ENCODE measurements at regions not wholly inside any gene's neighbourhood (a gene's known extent, or its start where the extent isn't known, plus 50 kb on each side); places are given as distances from the start of the nearest gene placed in this dataset.
"Not testable (repeated sequence)": the region's sequence is repeated elsewhere in the genome, so short reads cannot be mapped to it uniquely, and the experiment has no call there.

DNA sequence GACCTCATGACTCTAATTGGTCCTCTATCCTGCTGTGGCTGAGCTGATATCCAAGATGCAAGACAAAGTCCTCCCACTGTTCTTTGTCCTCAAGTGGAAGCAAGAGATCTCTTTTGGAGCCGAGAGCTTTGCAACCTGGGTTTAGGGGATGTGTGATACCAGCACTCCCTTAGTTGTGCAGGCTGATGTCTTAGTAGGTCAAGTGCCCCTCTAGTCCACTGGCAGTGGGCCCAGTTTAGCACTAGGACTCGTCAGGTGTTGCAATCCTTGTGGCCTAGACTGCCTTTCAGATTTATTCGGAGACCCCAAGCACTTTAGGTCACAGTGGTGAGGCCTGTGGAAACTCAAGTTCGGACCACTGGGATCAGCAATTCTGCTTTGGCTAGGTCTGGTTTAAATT lies 64.0 kb downstream of the GPRASP3 start:
- DNase-seq (ENCODE audit: low read depth, low spot score): no peak

DNA sequence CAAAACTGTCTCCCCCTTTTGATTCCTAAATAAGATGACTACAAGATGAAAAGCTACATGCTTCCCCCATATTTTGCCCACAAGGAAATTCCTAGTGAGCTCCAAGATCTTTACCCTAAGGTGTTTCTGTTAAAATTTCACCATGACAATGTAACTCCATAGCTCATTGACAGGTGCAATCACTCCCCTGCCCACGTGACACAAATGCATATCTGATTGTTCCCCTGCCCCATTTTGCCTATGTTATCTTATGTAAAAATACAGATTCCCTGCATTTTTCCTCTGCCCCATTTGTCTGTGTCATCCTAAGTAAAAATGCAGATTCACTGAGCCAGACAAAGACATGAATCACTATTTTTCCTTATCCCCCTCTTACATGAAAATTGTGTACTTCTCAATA lies 66.7 kb downstream of the GPRASP3 start:
- DNase-seq (ENCODE audit: low read depth, low spot score): no peak

DNA sequence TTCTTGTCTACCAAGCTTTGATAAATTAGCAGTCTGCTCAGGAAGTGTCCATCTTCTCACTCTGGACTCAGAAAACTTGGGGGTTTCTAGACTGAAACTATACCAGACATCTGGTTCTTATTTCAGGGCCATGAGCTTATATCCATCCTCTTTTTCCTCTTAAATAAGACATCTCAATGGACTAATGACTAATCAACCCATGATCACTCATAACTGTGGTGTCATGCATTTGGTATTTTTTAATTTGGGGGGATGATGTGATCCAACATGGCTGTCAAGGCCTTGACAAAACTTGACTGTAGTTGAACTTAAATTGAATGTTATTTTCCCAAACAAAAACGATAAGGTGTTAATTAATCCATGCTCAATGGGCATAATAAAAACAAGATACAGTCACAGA lies 87.8 kb downstream of the GPRASP3 start:
- DNase-seq (ENCODE audit: low read depth, low spot score): no peak

DNA sequence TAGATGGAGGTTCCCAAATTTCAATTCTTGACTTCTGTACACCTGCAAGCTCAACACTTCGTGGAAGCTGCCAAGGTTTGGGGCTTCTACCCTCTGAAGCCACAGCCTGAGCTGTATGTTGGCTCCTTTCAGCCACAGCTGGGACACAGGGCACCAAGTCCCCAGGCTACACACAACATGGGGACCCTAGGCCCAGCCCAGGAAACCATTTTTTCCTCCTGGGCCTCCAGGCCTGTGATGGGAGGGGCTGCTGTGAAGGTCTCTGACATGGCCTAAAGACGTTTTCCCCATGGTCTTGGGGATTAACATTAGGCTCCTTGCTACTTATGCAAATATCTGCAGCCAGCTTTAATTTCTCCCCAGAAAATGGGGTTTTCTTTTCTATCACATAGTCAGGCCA lies 97.7 kb downstream of the GPRASP3 start:
- DNase-seq (ENCODE audit: low read depth, low spot score): not testable (repeated sequence)

DNA sequence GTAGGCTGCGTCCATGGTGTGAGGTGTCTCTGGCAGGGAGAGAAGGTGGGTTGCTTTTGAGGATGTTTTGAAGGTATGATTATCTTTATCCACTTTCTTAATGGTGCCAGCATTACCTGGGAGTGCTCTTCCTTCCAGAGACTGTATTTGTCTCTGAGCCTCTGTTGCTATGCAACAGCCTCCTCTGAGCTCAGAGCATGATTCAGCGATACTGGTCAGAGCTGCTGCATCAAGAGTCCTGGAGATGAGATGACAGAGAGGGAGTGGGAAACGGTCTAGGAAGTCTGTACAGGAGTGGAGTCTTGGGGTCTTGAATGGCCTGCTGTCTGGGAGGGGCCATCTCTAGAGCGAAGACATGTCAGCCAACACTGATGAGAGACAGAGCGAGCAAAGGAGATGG lies 104.4 kb upstream of the RAB40AL start:
- peak; percentile 54 for DNase-seq (ENCODE audit: low read depth, low spot score)

DNA sequence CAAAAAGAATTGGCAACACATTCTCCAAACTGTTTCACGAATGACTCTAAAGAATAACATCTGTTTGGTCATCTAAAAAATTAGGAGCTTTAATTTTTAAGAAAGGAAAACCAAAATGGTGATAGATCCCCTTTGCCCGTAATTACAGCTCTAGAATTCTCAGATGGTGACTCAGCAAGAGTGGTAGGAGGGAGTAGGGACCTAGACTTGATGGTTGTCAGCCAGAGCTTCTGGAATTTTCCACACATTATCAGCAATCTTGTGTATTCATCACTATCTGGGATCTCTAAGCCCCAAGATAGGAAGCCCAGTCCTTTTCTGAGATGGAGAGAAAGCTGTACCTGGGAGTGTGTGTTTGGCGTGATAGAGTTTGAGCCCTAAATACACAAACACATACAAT lies 103.9 kb upstream of the RAB40AL start:
- DNase-seq (ENCODE audit: low read depth, low spot score): peak; percentile 10

DNA sequence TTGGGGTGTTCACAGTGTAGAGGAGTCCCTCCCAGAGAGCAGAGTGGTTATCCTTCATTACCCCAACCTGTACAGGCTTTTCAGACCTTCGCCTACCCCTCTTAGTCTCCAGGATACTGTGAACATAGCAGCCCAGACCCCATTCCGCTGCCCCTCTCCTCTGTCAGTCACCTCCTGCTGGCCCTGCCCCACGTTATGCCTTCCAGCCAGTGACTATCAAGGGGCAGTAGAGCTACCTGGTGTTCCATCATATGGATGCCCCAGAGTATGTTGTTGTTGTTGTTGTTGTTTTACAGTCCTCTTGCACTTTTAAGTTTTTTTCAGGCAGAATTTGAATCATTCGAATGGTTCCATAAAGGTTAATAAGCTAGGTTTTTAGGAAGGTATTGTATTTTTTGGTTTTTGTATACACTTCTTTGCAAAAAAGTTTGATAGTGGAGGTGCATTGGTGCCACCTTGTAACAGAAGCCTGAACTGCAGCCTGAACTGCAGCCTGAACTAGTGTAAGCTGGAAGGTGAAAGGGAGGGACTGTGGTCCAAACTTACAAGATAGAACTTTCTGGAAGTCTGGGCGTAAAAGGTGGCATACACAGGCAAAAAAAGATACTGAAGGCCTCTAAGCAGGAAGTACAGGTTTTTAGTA lies 101.4 kb upstream of the RAB40AL start:
- DNase-seq (ENCODE audit: low read depth, low spot score): peak; percentile 55

DNA sequence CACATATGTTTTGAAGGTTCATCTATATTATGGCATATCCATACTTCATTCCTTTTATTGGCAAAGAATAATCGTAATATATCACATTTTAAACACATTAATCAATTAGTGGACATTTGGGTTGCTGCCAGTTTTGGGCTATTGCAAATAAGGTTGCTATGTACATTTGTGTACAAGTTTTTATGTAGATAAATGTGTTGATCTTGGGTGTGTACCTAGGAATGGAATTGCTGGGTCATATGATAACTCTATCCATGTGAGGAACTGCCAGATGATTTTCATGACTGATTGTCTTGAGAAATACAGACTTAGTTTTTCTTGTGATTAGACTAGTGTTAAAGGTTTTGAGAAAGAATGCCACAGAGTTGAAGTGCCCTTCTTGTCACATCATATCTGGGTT lies 99.2 kb upstream of the RAB40AL start:
- no peak for DNase-seq (ENCODE audit: low read depth, low spot score)

DNA sequence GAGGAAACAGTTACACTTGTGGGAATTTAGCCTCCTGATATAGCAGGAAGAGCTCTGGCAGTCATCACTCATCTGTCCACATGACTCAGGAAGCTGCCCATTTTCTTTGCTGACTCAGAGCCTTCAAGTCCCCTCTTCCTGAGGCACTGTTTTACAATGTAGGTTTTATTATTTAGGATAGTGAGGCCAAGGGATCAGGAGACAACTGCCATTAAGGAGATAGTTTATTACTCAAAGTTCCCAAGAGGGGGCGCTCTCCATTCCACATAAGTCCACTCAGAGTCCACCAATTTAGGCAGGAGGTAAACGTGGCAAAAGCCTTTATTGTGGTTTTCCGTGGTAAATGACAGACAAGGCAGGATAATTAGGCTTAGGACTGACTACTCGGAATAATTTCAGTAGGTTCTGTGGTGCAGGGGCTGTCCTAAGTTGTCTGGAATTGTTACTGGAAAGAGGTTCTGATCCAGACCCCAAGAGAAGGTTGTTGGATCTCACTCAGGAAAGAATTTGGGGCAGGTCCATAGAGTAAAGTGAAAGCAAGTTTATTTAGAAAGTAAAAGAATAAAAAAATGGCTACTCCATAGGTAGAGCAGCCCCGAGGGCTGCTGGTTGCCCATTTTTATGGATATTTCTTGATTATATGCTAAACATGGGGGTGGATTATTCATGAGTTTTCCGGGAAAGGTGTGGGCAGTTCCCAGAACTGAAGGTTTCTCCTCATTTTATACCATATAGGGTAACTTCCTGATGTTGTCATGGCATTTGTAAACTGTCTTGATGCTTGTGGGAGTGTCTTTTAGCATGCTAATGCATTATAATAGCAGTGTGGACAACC lies 96.0 kb upstream of the RAB40AL start:
- DNase-seq (ENCODE audit: low read depth, low spot score): peak; percentile 16

DNA sequence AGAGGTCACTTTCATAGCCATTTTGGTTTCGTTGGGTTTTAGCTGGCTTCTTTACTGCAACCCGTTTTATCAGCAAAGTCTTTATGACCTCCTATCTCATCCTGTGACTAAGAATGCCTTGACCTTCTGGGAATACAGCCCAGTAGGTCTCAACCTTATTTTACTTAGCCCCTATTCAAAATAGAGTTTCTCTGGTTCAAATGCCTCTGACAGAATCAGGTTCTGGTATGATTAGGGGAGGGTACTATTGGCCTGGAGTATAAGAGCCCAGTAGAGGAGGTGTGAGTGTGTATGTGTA lies 95.4 kb upstream of the RAB40AL start:
- no peak for DNase-seq (ENCODE audit: low read depth, low spot score)

DNA sequence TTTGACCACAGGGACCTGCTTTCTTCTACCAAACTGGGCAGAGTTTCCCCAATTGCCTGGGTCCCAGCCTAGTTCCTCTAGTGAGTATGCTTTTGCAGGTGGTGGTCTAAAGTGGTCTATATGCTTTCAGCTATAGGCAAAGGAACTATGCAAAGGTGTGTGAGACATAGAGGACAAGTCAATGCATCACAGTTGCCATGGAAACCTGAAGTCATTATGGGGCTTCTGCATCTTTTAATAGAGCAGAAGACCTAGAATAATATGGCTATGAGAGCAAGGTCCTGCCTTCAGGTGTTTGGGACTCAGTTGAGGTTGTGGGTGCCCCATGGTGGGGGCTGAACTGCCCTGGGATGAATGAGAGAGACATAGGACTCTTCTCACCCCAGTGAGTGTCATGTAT lies 92.1 kb upstream of the RAB40AL start:
- DNase-seq (ENCODE audit: low read depth, low spot score): no peak

DNA sequence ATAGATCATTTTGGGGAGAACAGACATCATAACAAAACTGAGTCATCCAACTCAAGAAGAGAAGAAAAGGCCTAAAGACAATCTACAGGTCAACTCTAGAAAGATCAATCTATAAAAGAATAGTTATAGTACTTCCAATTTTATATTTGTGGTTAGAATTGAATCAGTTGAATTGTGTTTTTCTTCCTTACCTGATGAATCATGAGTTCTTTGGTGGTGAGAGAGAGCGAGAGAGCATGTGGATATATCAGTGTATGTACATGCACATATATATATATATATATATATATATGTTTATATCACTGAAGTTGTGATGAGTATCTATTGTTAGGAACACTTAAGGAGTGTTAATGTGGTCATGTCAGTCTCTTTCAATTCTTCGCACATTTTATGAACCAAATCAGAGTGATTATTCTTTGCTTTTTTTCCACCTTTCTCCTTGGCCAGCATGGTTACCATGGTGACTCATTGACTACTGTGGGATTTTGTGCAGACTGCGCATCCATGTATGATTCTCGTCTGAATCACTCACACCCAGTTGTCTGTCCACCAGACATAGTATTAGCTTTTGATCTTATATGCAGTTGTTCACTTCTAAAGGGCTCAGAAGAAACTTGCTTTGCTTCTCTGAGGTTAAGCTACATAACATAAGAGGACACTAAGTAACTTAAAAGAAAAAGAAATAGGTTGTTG lies 90.4 kb upstream of the RAB40AL start:
- DNase-seq (ENCODE audit: low read depth, low spot score): no peak

DNA sequence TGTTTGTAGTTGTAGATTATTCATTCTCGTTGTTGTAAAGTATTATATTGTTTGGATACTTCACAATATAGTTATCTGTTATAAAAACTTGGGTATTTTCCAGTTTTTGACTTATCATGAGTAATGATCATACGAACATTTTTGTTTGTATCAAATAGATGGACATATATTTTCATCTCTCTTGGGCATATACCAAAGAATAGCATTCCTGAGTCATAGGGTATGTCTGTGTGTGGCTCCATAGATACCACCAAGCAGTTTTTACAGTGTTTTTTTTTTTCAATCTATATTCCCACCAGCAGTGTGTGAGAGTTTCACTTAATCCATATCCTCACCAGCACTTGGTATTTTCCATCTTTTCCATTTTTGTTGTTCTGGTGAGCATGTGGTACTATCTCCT lies 89.7 kb upstream of the RAB40AL start:
- DNase-seq (ENCODE audit: low read depth, low spot score): no peak

DNA sequence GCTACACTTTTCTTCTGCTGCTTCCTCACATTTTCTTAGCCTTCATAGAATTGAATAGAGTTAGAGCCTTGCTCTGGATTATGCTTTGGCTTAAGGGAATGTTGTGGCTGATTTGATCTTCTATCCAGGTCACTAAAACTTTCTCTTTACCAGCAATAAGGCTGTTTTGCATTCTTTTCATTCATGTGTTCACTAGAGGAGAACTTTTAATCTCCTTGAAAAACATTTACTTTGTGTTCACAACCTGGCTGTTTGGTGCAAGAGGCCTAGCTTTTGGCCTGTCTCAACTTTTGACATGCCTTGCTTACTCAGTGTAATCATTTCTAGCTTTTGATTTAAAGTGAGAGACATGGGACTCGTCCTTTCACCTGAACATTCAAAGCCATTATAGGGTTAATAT lies 87.7 kb upstream of the RAB40AL start:
- DNase-seq (ENCODE audit: low read depth, low spot score): no peak

DNA sequence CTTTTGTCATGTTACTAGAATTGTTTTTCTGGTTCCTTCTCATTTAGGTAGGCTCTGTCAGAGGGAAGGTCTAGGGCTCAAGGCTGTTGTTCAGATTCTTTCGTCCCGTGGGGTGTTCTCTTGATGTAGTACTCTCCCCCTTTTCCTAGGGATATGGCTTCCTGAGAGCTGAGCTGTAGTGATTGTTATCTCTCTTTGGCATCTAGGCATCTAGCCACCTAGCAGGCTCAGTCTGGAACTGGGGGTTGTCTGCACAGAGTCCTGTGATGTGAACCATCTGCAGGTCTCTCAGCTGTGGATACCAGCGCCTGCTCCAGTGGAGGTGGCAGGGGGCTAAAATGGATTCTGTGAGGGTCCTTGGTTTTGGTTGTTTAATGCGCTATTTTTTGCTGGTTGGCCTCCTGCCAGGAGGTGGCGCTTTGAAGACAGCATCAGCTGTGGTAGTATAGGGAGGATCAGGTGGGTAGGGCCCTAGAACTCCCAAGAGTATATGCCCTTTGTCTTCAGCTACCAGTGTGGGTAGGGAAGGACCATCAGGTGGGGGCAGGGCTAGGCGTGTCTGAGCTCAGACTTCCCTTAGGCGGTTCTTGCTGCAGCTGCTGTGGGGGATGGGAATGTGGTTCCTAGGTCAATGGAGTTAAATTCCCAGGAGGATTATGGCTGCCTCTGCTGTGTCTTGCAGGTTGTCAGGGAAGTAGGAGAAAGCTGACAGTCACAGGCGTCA lies 78.1 kb upstream of the RAB40AL start:
- peak; percentile 95 for DNase-seq (ENCODE audit: low read depth, low spot score)

DNA sequence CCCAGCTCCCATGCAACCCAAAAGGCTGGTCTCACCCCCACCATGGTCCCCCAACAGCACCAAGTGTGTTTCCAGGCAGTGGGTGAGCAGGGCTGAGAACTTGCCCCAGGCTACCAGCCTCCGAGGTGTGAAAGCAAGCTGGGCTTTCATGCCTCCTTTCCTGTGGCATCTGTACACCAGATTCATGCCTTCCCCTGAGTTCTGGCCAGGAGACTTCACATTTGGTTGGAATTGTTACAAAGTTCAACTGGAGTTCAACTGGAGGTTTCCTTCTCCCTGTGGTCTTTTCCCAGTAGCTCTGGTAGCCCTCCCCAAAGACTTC lies 77.6 kb upstream of the RAB40AL start:
- no peak for DNase-seq (ENCODE audit: low read depth, low spot score)

DNA sequence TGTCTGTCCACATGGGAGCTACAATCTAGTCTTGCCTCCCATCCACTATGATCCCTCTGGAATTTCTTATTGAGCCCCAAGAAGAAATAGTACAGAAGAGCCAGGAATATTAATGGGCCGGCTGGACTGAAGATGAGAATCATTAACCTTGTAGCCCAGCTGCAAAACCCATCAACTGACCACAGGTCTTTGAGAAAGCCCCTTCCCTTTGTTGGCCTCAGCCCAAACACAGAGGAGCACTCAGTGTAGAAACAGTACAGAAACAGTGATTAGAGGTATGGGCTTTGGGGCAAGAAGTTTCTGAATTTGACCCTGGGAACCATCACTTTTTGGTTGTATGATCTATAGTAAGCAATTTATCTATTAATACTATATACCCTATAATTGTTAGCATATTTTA lies 76.8 kb upstream of the RAB40AL start:
- no peak for DNase-seq (ENCODE audit: low read depth, low spot score)

DNA sequence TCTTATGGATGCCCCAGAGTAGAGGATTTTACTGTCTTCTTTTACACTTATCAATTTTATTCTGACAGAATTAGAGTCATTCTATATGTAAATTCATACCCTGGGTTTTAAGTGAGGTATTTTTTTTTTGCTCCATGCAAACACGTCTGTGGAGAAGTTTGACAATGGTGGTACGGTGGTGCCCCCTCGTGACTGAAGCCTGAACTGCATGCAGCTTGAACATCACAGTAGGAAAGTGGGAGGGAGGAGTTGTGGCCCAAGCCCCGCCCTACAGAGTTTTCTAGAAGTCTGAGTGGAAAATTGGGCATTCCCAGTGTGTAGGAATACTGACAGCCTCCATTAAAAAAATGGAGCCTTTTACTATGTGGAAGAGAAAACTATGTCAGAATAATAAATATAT lies 73.3 kb upstream of the RAB40AL start:
- DNase-seq (ENCODE audit: low read depth, low spot score): peak; percentile 90

DNA sequence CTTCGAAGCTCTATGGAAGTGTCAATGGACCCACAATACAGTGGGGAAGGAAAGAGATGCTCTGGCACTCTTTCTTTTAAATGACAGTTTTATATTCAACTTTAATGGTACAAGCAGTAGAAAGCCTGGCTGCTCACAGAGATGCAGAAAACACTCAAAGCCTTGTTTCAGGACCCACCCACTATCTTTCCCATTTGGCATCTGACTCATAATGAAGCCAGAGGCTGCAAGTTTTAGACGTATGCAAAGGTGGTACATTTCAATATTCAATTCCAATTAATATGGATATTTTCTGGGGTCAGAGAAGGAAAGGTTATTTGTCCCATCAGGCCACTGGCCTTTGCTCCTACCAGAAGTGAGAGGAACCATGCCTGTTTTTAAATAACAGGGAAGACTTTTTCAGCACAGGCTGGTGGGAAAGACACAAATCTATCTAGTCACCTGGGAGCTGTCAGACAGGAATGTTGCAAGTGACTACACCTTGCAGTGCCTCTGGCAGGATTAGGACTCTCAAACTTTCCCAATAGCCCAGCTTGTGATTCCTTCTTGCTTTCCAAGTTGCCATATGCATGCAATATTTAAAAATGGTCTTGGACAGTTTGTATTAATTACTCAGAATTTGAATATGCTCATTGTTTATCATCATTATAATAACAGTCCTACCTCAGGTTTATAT lies 70.0 kb upstream of the RAB40AL start:
- DNase-seq (ENCODE audit: low read depth, low spot score): no peak

DNA sequence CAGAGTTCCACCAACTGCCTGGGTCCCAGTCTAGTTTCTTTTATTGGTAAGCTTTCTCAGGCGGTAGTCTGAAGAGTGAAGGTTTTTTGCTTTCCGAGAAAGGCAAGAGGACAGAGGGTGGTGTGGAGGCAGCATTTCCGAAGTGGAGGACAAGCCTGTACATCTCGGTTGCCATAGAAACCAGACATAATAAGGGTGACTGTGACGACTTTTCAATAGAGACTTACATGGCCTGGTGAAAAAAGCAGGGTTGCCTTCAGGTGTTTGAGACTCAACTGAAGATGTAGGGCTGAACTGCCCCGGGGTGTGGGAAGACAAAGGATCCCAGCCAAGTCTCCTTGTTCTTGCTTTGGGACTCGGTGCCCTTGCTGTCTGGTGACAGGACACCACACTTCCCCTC lies 53.6 kb upstream of the RAB40AL start:
- DNase-seq (ENCODE audit: low read depth, low spot score): no peak

Measured in ELF-1 (cell line).